ENCODE measurements at regions not wholly inside any gene's neighbourhood (a gene's known extent, or its start where the extent isn't known, plus 50 kb on each side); places are given as distances from the start of the nearest gene placed in this dataset.

- TF ChIP-seq CTCF (IDR thresholded peaks at IDR 0.05) (no peak), POLR2A (IDR thresholded peaks at IDR 0.05) (no peak), POLR2AphosphoS5 (IDR thresholded peaks at IDR 0.05; ENCODE audit: insufficient read depth in 1 of 2, low read depth in 1 of 2) (no peak)
Measured at GRCh38 chr19:30103981-30104380, 161.9 kb downstream of the URI1 start.
